PFSK-1 (cell line): ENCODE measurements at regions not wholly inside any gene's neighbourhood (a gene's known extent, or its start where the extent isn't known, plus 50 kb on each side); places are given as distances from the start of the nearest gene placed in this dataset.

Source experiments
- FOXP2 ChIP-seq: optimal IDR thresholded peaks from 2 replicates; pipeline ENCODE3; 2011; ENCODE audit warnings: borderline replicate concordance, control low read depth, inconsistent platforms; ENCODE audit not compliant: insufficient read depth; ENCODE audit errors: extremely low read length, extremely low read depth
- POLR2AphosphoS5 ChIP-seq: IDR thresholded peaks from 2 replicates; pipeline ENCODE4 v1.6.1; 2012; ENCODE audit warnings: low read depth, mild to moderate bottlenecking, control low read depth, low read length, moderate library complexity
- REST ChIP-seq, 2 experiments: IDR thresholded peaks; 2 replicates each; pipeline versions ENCODE4 v1.6.1 to v1.8.0; 2011 to 2012; ENCODE audit warnings: low read depth in 2 of 2, low read length in 2 of 2, control low read depth in 1 of 2, inconsistent platforms in 1 of 2, mild to moderate bottlenecking in 1 of 2, moderate library complexity in 1 of 2; ENCODE audit not compliant: insufficient read depth in 1 of 2
- SIN3A ChIP-seq: IDR thresholded peaks from 2 replicates; pipeline ENCODE4 v1.6.1; 2012; ENCODE audit warnings: mild to moderate bottlenecking, low read length, moderate library complexity, borderline replicate concordance; ENCODE audit not compliant: insufficient read depth
- TAF1 ChIP-seq: IDR thresholded peaks from 2 replicates; pipeline ENCODE4 v1.6.1; 2012; ENCODE audit warnings: low read length, control low read depth, borderline replicate concordance; ENCODE audit not compliant: insufficient read depth

DNA sequence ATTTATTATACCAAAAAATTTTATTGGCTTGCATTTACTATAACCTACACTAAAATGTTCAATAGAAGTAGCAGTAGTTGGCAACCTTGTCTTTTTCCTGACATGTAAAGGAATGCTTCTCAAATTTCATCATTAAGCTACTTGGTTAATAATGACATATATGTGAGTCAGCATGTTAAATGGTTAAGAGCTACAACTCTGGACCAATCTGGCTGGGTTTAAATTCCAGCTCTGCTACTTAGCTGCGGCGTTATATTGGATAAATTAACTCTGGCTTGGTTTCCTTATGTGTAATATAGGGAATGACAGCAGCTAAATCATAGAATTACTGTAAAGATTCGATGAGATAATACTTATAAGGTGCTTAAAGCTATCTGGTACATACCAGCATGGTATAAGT, 53.7 kb upstream of the OTOGL start:
- no peak for TF ChIP-seq TAF1
- TF ChIP-seq SIN3A = no peak
- TF ChIP-seq FOXP2 = no peak
- no peak for TF ChIP-seq REST (IDR thresholded peaks at IDR 0.05; ENCODE audit: insufficient read depth in 1 of 2, low read depth in 2 of 2, low read length in 2 of 2)
- TF ChIP-seq POLR2AphosphoS5 = no peak

GRCh38 chr12:80044694-80045046, 54.7 kb upstream of the OTOGL start:
- no peak for TF ChIP-seq REST (IDR thresholded peaks at IDR 0.05; ENCODE audit: insufficient read depth in 1 of 2, low read depth in 2 of 2, low read length in 2 of 2)
- TF ChIP-seq SIN3A = no peak
- TF ChIP-seq FOXP2 = no peak
- no peak for TF ChIP-seq POLR2AphosphoS5
- TF ChIP-seq TAF1 = no peak

DNA sequence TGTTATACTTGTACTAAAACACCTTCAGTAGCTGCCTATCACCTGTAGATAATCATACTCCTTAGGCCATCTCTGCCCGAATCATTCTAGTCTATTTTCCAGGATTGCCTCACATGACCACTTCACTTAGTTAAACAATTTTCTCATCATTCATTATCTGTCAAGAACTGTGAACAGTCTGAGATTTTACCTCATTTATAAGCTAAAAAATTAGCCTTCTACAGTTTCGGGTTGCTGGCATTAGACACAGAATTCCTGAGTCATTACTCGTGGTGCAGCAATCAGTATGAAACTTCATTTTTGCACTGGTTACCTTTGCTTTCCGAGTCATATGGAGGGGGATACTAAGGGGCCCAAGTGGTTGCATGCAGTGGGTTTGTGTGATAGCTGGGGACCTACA, 57.6 kb upstream of the OTOGL start:
- TF ChIP-seq POLR2AphosphoS5 (no peak), FOXP2 (no peak), TAF1 (no peak), SIN3A (no peak), REST (IDR thresholded peaks at IDR 0.05; ENCODE audit: insufficient read depth in 1 of 2, low read depth in 2 of 2, low read length in 2 of 2) (no peak)

DNA sequence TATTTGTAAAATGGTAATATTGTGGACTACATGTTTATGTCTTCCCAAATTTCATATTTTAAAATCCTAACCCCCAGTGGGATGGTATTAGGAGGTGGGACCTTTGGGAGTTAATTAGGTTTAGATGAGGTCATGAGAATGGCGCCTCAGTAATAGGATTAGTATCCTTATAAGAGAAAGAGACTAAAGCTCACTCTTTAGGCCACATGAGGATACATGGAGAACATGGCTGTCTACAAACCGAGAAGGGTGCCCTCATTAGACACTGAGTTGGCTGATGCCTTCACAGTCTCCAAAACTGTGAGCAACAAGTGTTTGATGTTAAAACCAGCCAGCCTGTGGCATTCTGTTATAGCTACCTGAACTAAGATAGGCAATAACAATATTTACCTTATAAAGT, 58.3 kb upstream of the OTOGL start:
- TF ChIP-seq POLR2AphosphoS5 = no peak
- no peak for TF ChIP-seq FOXP2
- TF ChIP-seq TAF1 = no peak
- TF ChIP-seq SIN3A = no peak
- no peak for TF ChIP-seq REST (IDR thresholded peaks at IDR 0.05; ENCODE audit: insufficient read depth in 1 of 2, low read depth in 2 of 2, low read length in 2 of 2)
